ENCODE measurements at regions not wholly inside any gene's neighbourhood (a gene's known extent, or its start where the extent isn't known, plus 50 kb on each side); places are given as distances from the start of the nearest gene placed in this dataset.

GRCh38 chr18:41216341-41217003 lies 738.6 kb upstream of the PIK3C3 start:
- no peak for TF ChIP-seq CTCF (IDR thresholded peaks at IDR 0.05)
- no peak for TF ChIP-seq EZH2 (IDR thresholded peaks at IDR 0.05)
